Brain microvascular endothelial cell (primary cell): ENCODE measurements at regions not wholly inside any gene's neighbourhood (a gene's known extent, or its start where the extent isn't known, plus 50 kb on each side); places are given as distances from the start of the nearest gene placed in this dataset.

ENCODE experiments used
- DNase-seq: peaks from one replicate; pipeline ENCODE4 v3.0.0-alpha.2; 2020
- H3K27ac ChIP-seq: fragments of 250-450 bp; sonication (Bioruptor Pico); 2 replicates; pipeline ENCODE4 v1.5.1; 2020; ENCODE audit warnings: mild to moderate bottlenecking, moderate library complexity
- H3K27me3 ChIP-seq: fragments of 250-450 bp; sonication (Bioruptor Pico); replicated peaks from 2 replicates; pipeline ENCODE4 v1.5.1; 2020; ENCODE audit warnings: mild to moderate bottlenecking
- H3K36me3 ChIP-seq: fragments of 250-450 bp; sonication (Bioruptor Pico); replicated peaks from 2 replicates; pipeline ENCODE4 v1.5.1; 2020; ENCODE audit warnings: mild to moderate bottlenecking
- H3K4me3 ChIP-seq: 2 replicates; pipeline ENCODE4 v1.5.1; 2011; ENCODE audit warnings: low read depth, mild to moderate bottlenecking, control low read depth, low read length, moderate library complexity
- in situ Hi-C: cut with HindIII; loops from 2 replicates; pipeline ENCODE4 v1.10.0; 2017; ENCODE audit warnings: low sequenced_read_pairs, low pct_ligation_motif_present
- TF ChIP-seq, protein P1 (sequence below): IDR thresholded peaks from 2 replicates; pipeline ENCODE4 v1.5.1; 2011; ENCODE audit warnings: low read depth, mild to moderate bottlenecking, moderate library complexity, low read length, control low read depth, inconsistent platforms; ENCODE audit errors: missing control alignments

GRCh38 chr11:112844517-112844916, 116.7 kb upstream of the NCAM1 start:
- no peak for DNase-seq
- H3K4me3 ChIP-seq = no peak overlapping the region
- no peaks in the 10 kb centered on the region for H3K27me3 ChIP-seq
- H3K36me3 ChIP-seq = no peaks in the 10 kb centered on the region
- H3K27ac ChIP-seq = no peak overlapping the region
- in situ Hi-C loops = no loop called here
- TF ChIP-seq, protein P1, sequence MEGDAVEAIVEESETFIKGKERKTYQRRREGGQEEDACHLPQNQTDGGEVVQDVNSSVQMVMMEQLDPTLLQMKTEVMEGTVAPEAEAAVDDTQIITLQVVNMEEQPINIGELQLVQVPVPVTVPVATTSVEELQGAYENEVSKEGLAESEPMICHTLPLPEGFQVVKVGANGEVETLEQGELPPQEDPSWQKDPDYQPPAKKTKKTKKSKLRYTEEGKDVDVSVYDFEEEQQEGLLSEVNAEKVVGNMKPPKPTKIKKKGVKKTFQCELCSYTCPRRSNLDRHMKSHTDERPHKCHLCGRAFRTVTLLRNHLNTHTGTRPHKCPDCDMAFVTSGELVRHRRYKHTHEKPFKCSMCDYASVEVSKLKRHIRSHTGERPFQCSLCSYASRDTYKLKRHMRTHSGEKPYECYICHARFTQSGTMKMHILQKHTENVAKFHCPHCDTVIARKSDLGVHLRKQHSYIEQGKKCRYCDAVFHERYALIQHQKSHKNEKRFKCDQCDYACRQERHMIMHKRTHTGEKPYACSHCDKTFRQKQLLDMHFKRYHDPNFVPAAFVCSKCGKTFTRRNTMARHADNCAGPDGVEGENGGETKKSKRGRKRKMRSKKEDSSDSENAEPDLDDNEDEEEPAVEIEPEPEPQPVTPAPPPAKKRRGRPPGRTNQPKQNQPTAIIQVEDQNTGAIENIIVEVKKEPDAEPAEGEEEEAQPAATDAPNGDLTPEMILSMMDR = no peak

DNA sequence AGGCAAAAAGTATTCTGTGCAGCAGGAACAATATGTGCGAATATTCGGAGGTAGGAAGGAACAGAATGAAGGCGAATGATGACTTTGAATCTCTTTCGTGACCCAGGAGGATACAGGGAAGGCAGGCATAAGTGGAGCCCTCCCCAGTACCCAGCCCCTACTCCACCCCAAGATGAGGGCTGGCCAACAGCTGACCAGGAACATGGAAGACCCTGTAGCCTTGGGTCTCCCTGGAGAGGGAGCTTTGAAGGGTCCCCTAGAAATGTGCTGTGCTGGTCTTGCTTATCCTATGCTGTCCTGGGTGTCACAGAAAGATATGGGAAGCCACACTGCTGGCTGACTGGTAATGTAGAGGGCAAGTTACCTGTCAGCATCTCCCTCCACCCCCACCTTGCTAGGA, 113.7 kb upstream of the NCAM1 start:
- no peak overlapping the region for H3K4me3 ChIP-seq
- no peaks in the 10 kb centered on the region for H3K27me3 ChIP-seq
- TF ChIP-seq, protein P1 = no peak
- in situ Hi-C loops = no loop called here
- H3K36me3 ChIP-seq = no peaks in the 10 kb centered on the region
- no peak for DNase-seq
- no peak overlapping the region for H3K27ac ChIP-seq

- in situ Hi-C loops = no loop called here
- H3K27ac ChIP-seq = no peak overlapping the region
- TF ChIP-seq, protein P1 = no peak
Observed at GRCh38 chr11:112852143-112852866, 108.9 kb upstream of the NCAM1 start.

GRCh38 chr11:112856133-112856532, 105.1 kb upstream of the NCAM1 start:
- Histone ChIP-seq H3K4me3 (no peak overlapping the region), H3K36me3 (no peaks in the 10 kb centered on the region), H3K27ac (no peak overlapping the region), H3K27me3 (no peaks in the 10 kb centered on the region)
- in situ Hi-C loops = no loop called here
- DNase-seq = no peak
- TF ChIP-seq, protein P1 = no peak

More at GRCh38 chr11:112852143-112852866, 108.9 kb upstream of the NCAM1 start:
- no peak for DNase-seq
- Histone ChIP-seq H3K36me3 (no peaks in the 10 kb centered on the region), H3K4me3 (no peak overlapping the region), H3K27me3 (no peaks in the 10 kb centered on the region)

DNA sequence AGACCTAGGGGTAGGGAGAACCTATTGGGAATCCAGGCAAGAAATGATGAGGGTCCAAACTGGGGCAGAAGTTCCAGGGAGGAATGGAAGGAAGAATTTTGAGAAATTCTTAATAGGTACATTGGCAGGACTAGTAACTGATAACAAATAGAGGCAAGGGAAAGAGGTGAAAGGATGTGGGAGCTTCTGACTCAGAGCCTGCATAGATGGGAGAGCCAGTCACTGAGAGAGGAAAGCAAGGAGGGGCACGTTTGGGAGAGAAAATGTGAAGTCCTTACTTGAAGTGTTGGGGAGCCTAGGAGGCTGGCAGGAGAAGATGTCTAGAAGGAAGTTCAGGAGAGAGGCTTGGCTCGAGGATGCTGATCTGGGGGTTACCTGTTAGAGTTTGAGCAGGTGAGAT, 104.6 kb upstream of the NCAM1 start:
- H3K36me3 ChIP-seq = no peaks in the 10 kb centered on the region
- in situ Hi-C loops = no loop called here
- H3K4me3 ChIP-seq = no peak overlapping the region
- DNase-seq = no peak
- H3K27me3 ChIP-seq = no peaks in the 10 kb centered on the region
- no peak overlapping the region for H3K27ac ChIP-seq
- TF ChIP-seq, protein P1 = no peak
